ENCODE measurements at regions not wholly inside any gene's neighbourhood (a gene's known extent, or its start where the extent isn't known, plus 50 kb on each side); places are given as distances from the start of the nearest gene placed in this dataset.

DNA sequence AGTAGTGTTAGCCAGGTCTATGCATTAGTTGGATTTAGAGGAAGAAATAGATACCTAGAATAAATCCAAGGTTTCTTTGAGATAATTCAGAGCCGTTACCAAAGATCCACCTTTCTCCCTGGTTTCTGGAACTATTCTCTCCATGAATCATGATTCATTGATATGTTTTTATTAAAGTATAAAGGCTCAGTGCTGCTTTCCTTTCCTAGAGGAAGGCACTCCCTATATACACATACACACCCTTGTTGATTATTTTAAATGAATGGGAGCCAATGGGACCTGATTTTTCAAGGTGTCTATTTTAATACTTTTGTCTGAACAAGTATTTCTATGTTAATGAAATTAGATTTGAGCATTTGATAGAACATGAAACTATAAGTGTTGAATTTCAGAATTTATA is 146.8 kb upstream of the SPRY1 start:
- TF ChIP-seq TEAD4 (IDR thresholded peaks at IDR 0.05): no peak
- TF ChIP-seq, protein P1, sequence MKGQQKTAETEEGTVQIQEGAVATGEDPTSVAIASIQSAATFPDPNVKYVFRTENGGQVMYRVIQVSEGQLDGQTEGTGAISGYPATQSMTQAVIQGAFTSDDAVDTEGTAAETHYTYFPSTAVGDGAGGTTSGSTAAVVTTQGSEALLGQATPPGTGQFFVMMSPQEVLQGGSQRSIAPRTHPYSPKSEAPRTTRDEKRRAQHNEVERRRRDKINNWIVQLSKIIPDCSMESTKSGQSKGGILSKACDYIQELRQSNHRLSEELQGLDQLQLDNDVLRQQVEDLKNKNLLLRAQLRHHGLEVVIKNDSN (IDR thresholded peaks at IDR 0.05): no peak
- no peak for TF ChIP-seq TCF12 (IDR thresholded peaks at IDR 0.05; ENCODE audit: low read depth)
- TF ChIP-seq, protein P2, sequence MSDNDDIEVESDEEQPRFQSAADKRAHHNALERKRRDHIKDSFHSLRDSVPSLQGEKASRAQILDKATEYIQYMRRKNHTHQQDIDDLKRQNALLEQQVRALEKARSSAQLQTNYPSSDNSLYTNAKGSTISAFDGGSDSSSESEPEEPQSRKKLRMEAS (IDR thresholded peaks at IDR 0.05): no peak
- no peak for TF ChIP-seq ZBTB7A (IDR thresholded peaks at IDR 0.05; ENCODE audit: low read depth)
- no peak for TF ChIP-seq FOXM1 (IDR thresholded peaks at IDR 0.05; ENCODE audit: borderline replicate concordance, low read depth)
- no peak for TF ChIP-seq EP300 (IDR thresholded peaks at IDR 0.05; ENCODE audit: borderline replicate concordance)
- no peak for TF ChIP-seq RAD21 (IDR thresholded peaks at IDR 0.05; ENCODE audit: low read depth)
- no peak for TF ChIP-seq NFIC (IDR thresholded peaks at IDR 0.05)
- TF ChIP-seq TAF1 (IDR thresholded peaks at IDR 0.05; ENCODE audit: low read depth): no peak
- TF ChIP-seq YY1 (IDR thresholded peaks at IDR 0.05; ENCODE audit: low read depth): no peak
- no peak for TF ChIP-seq EGR1 (IDR thresholded peaks at IDR 0.05)
- no peak for TF ChIP-seq REST (IDR thresholded peaks at IDR 0.05; ENCODE audit: low read depth)
- TF ChIP-seq CEBPB (IDR thresholded peaks at IDR 0.05): no peak
- no peak for TF ChIP-seq CREB1 (IDR thresholded peaks at IDR 0.05; ENCODE audit: low read depth)

DNA sequence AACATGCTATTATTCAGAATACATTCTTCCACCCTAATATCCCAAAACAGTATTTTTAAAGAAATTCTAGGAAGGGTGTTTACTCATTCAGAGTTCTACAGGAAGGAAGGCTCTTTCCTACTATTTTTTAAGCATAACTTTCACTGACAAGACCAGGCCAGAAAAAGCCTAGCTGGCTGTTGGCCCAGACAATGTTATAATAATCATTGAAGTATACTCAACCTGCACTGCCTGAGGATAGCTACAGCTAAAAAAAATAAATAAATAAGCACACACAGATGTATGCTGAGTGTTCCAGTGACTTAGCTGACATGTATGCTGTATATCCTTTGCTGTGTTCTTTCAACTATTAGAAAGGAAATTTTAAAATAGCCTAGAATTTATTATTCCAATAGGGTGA is 145.8 kb upstream of the SPRY1 start:
- TF ChIP-seq NFIC (IDR thresholded peaks at IDR 0.05): no peak
- no peak for TF ChIP-seq EGR1 (IDR thresholded peaks at IDR 0.05)
- no peak for TF ChIP-seq TAF1 (IDR thresholded peaks at IDR 0.05; ENCODE audit: low read depth)
- TF ChIP-seq CEBPB (IDR thresholded peaks at IDR 0.05): no peak
- TF ChIP-seq CREB1 (IDR thresholded peaks at IDR 0.05; ENCODE audit: low read depth): no peak

- TF ChIP-seq ZBTB7A (IDR thresholded peaks at IDR 0.05; ENCODE audit: low read depth) (no peak), FOXM1 (IDR thresholded peaks at IDR 0.05; ENCODE audit: borderline replicate concordance, low read depth) (no peak), REST (IDR thresholded peaks at IDR 0.05; ENCODE audit: low read depth) (no peak), NFIC (IDR thresholded peaks at IDR 0.05) (no peak), YY1 (IDR thresholded peaks at IDR 0.05; ENCODE audit: low read depth) (no peak), RAD21 (IDR thresholded peaks at IDR 0.05; ENCODE audit: low read depth) (no peak), CEBPB (IDR thresholded peaks at IDR 0.05) (no peak), TAF1 (IDR thresholded peaks at IDR 0.05; ENCODE audit: low read depth) (no peak), CREB1 (IDR thresholded peaks at IDR 0.05; ENCODE audit: low read depth) (no peak)
- TF ChIP-seq, protein P2 (IDR thresholded peaks at IDR 0.05): no peak
Observed at GRCh38 chr4:123255971-123256370, 140.6 kb upstream of the SPRY1 start.

DNA sequence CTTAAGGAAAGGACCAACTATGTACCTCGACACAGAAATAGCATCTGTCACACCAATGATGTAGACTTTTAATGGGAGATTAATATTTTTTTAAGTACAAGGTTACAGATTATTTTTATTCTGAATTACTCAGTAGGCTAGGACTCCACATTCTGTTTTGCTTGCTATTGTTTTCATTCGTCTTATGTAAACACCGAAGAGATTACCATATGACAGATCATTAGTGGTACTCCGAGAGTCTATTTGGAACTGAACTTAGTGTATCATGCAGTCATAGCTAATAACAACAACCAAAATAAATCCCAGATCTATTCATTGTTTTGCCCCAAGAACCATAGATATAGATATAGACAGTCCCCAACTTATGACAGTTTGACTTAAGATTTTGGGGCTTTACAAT is 139.7 kb upstream of the SPRY1 start:
- TF ChIP-seq NFIC (IDR thresholded peaks at IDR 0.05) (no peak), YY1 (IDR thresholded peaks at IDR 0.05; ENCODE audit: low read depth) (no peak), RAD21 (IDR thresholded peaks at IDR 0.05; ENCODE audit: low read depth) (no peak), EP300 (IDR thresholded peaks at IDR 0.05; ENCODE audit: borderline replicate concordance) (no peak), REST (IDR thresholded peaks at IDR 0.05; ENCODE audit: low read depth) (no peak), CREB1 (IDR thresholded peaks at IDR 0.05; ENCODE audit: low read depth) (no peak), TEAD4 (IDR thresholded peaks at IDR 0.05) (no peak), CEBPB (IDR thresholded peaks at IDR 0.05) (no peak), TCF12 (IDR thresholded peaks at IDR 0.05; ENCODE audit: low read depth) (no peak), FOXM1 (IDR thresholded peaks at IDR 0.05; ENCODE audit: borderline replicate concordance, low read depth) (no peak), TAF1 (IDR thresholded peaks at IDR 0.05; ENCODE audit: low read depth) (no peak), EGR1 (IDR thresholded peaks at IDR 0.05) (no peak)
- TF ChIP-seq, protein P1 (IDR thresholded peaks at IDR 0.05): no peak
- TF ChIP-seq, protein P2 (IDR thresholded peaks at IDR 0.05): no peak
